IMR-90 (cell line): ENCODE measurements at regions not wholly inside any gene's neighbourhood (a gene's known extent, or its start where the extent isn't known, plus 50 kb on each side); places are given as distances from the start of the nearest gene placed in this dataset.

Experiments used
- ATAC-seq: fragments of 200-7000 bp; cut with Tn5 transposase; 2 replicates; pipeline ENCODE4 v1.9.1; 2020; ENCODE audit warnings: low read depth, mild to moderate bottlenecking, moderate library complexity
- BruUV-seq: library from RNA; stranded (reverse); fragments of 400-500 nt; replicated peaks from 2 replicates; lab custom pipeline; 2021; lab: Mats Ljungman, UMichigan
- CTCF ChIA-PET: fragments of 300-600 bp; formaldehyde crosslinking; extraction: SDS; loops from one replicate; lab custom pipeline; 2021; ENCODE audit warnings: antibody characterized with exemption; lab: Yijun Ruan, JAX
- POLR2A ChIA-PET: fragments of 300-600 bp; sonication (Branson Sonifier 250); formaldehyde crosslinking; loops from one replicate; lab custom pipeline; 2022; ENCODE audit warnings: antibody characterized with exemption; ENCODE audit not compliant: unreplicated experiment; lab: Charles Lee
- DNase-seq: peaks from one replicate; pipeline ENCODE4 v3.0.0; 2013
- H2AFZ ChIP-seq: replicated peaks from 2 replicates; pipeline ENCODE3; 2013; ENCODE audit warnings: low read length, mild to moderate bottlenecking; ENCODE audit not compliant: poor library complexity
- H2AK5ac ChIP-seq: 2 replicates; pipeline ENCODE4 v1.6.1; 2013; ENCODE audit warnings: low read depth, low read length, inconsistent platforms
- H2AK9ac ChIP-seq: replicated peaks from 2 replicates; pipeline ENCODE3; 2013; ENCODE audit warnings: mild to moderate bottlenecking, low read depth, low read length, moderate library complexity; ENCODE audit not compliant: poor library complexity
- H2BK120ac ChIP-seq: 2 replicates; pipeline ENCODE4 v1.6.1; 2013; ENCODE audit warnings: low read depth, low read length, inconsistent platforms
- H2BK15ac ChIP-seq: 3 replicates; pipeline ENCODE4 v1.6.1; 2013; ENCODE audit warnings: low read depth, low read length, inconsistent platforms
- H2BK20ac ChIP-seq: 2 replicates; pipeline ENCODE4 v1.6.1; 2013; ENCODE audit warnings: low read depth, mild to moderate bottlenecking, inconsistent platforms, low read length, moderate library complexity
- H2BK5ac ChIP-seq: 2 replicates; pipeline ENCODE4 v1.6.1; 2013; ENCODE audit warnings: mild to moderate bottlenecking, low read depth, low read length, inconsistent platforms; ENCODE audit not compliant: poor library complexity, severe bottlenecking
- H3K14ac ChIP-seq: replicated peaks from 2 replicates; pipeline ENCODE4 v1.6.1; 2013; ENCODE audit warnings: low read depth, low read length, inconsistent platforms
- H3K18ac ChIP-seq: 2 replicates; pipeline ENCODE4 v1.6.1; 2013; ENCODE audit warnings: low read depth, low read length, control low read depth
- H3K23ac ChIP-seq: 2 replicates; pipeline ENCODE4 v1.6.1; 2013; ENCODE audit warnings: low read depth, low read length, inconsistent platforms
- H3K27ac ChIP-seq: 2 replicates; pipeline ENCODE4 v1.5.1; 2013; ENCODE audit warnings: mild to moderate bottlenecking, control low read depth, low read length; ENCODE audit not compliant: insufficient read depth
- H3K27me3 ChIP-seq: 2 replicates; pipeline ENCODE4 v1.6.1; 2013; ENCODE audit warnings: low read length; ENCODE audit not compliant: control insufficient read depth, insufficient read depth
- H3K36me3 ChIP-seq: 2 replicates; pipeline ENCODE4 v1.6.1; 2013; ENCODE audit warnings: low read length, mixed read lengths; ENCODE audit not compliant: control insufficient read depth, insufficient read depth
- H3K4ac ChIP-seq: 2 replicates; pipeline ENCODE4 v1.6.1; 2013; ENCODE audit warnings: low read depth, low read length, inconsistent platforms
- H3K4me1 ChIP-seq: 2 replicates; pipeline ENCODE4 v1.6.1; 2013; ENCODE audit warnings: low read length, mixed read lengths; ENCODE audit not compliant: control insufficient read depth, insufficient read depth
- H3K4me2 ChIP-seq: 2 replicates; pipeline ENCODE4 v1.6.1; 2013; ENCODE audit warnings: low read depth, mild to moderate bottlenecking, control low read depth, low read length, moderate library complexity
- H3K4me3 ChIP-seq: 2 replicates; pipeline ENCODE4 v1.5.1; 2013; ENCODE audit warnings: low read depth, mild to moderate bottlenecking, control low read depth, low read length, moderate library complexity; ENCODE audit not compliant: insufficient read depth
- H3K56ac ChIP-seq: 2 replicates; pipeline ENCODE4 v1.6.1; 2013; ENCODE audit warnings: low read length, inconsistent platforms; ENCODE audit not compliant: insufficient read depth; ENCODE audit errors: extremely low read depth
- H3K79me1 ChIP-seq, 2 experiments: 2 replicates each; pipeline ENCODE4 v1.6.1; 2013; ENCODE audit warnings: low read length in 2 of 2, inconsistent platforms in 1 of 2, low read depth in 1 of 2
- H3K9ac ChIP-seq: 2 replicates; pipeline ENCODE4 v1.6.1; 2013; ENCODE audit warnings: low read depth, low read length, control low read depth
- H3K9me1 ChIP-seq: 2 replicates; pipeline ENCODE4 v1.6.1; 2013; ENCODE audit warnings: low read length, inconsistent platforms; ENCODE audit not compliant: insufficient read depth
- H3K9me3 ChIP-seq: 2 replicates; pipeline ENCODE4 v1.6.1; 2013; ENCODE audit warnings: low read length; ENCODE audit not compliant: control insufficient read depth, insufficient read depth
- H4K20me1 ChIP-seq: 2 replicates; pipeline ENCODE4 v1.6.1; 2013; ENCODE audit warnings: low read length, inconsistent platforms; ENCODE audit not compliant: insufficient read depth
- H4K5ac ChIP-seq: 2 replicates; pipeline ENCODE4 v1.6.1; 2013; ENCODE audit warnings: mild to moderate bottlenecking, low read depth, low read length, control low read depth
- H4K8ac ChIP-seq, 2 experiments: 2 replicates each; pipeline ENCODE4 v1.6.1; 2013; ENCODE audit warnings: low read depth in 2 of 2, low read length in 2 of 2, control low read depth in 1 of 2, inconsistent platforms in 1 of 2
- H4K91ac ChIP-seq: 2 replicates; pipeline ENCODE4 v1.6.1; 2013; ENCODE audit warnings: low read depth, low read length, inconsistent platforms; ENCODE audit not compliant: insufficient read depth
- BHLHE40 ChIP-seq: fragments of 150-350 bp; IDR thresholded peaks from 2 replicates; pipeline ENCODE4 v1.6.1; 2016; ENCODE audit warnings: mild to moderate bottlenecking, low read depth, low read length
- ELK1 ChIP-seq: fragments of 150-350 bp; IDR thresholded peaks from 2 replicates; pipeline ENCODE4 v1.6.1; 2016; ENCODE audit warnings: low read depth, mild to moderate bottlenecking, low read length, moderate library complexity, borderline replicate concordance
- MXI1 ChIP-seq: IDR thresholded peaks from 2 replicates; pipeline ENCODE4 v1.6.1; 2012; ENCODE audit warnings: low read depth, mild to moderate bottlenecking, low read length, moderate library complexity, borderline replicate concordance
- NFE2L2 ChIP-seq: fragments of 150-350 bp; IDR thresholded peaks from 2 replicates; pipeline ENCODE4 v1.6.1; 2016; ENCODE audit warnings: low read depth, mild to moderate bottlenecking, low read length
- POLR2A ChIP-seq: IDR thresholded peaks from 2 replicates; pipeline ENCODE4 v1.6.1; 2012; ENCODE audit warnings: mild to moderate bottlenecking, low read depth, low read length
- RAD21 ChIP-seq: IDR thresholded peaks from 2 replicates; pipeline ENCODE4 v1.6.1; 2012; ENCODE audit warnings: low read length, improper control_type of control experiment
- RFX5 ChIP-seq: IDR thresholded peaks from 2 replicates; pipeline ENCODE4 v1.8.0; 2012; ENCODE audit warnings: low read depth, mild to moderate bottlenecking, low read length, moderate library complexity
- SMC3 ChIP-seq: fragments of 150-350 bp; IDR thresholded peaks from 2 replicates; pipeline ENCODE4 v1.6.1; 2016; ENCODE audit warnings: low read depth, mild to moderate bottlenecking, antibody characterized with exemption, low read length, moderate library complexity
- WGBS, 2 experiments: methylation state at CpG; one replicate each; pipeline versions ENCODE4 v1.1.5 to v1.1.7; 2013; ENCODE audit warnings: missing lambda C conversion rate in 2 of 2; ENCODE audit not compliant: insufficient read length in 1 of 2; ENCODE audit errors: extremely low coverage in 2 of 2; 5-methylcytosine and 5-hydroxymethylcytosine counted together
- dilution Hi-C: fragments of 300-500 bp; cut with HindIII; formaldehyde crosslinking; loops from one replicate; pipeline ENCODE4 v1.14.3; 2018; ENCODE audit warnings: low sequenced_read_pairs; ENCODE audit not compliant: unreplicated experiment
- in situ Hi-C: fragments of 300-500 bp; cut with MboI; formaldehyde crosslinking; loops from 3 replicates; pipeline ENCODE4 v1.14.3; 2019; ENCODE audit warnings: low sequenced_read_pairs, inconsistent platforms, mixed read lengths
- intact Hi-C: fragments of 100-400 bp; cut with micrococcal nuclease; formaldehyde crosslinking; loops from 2 replicates; pipeline ENCODE4 v1.10.0; 2022

DNA sequence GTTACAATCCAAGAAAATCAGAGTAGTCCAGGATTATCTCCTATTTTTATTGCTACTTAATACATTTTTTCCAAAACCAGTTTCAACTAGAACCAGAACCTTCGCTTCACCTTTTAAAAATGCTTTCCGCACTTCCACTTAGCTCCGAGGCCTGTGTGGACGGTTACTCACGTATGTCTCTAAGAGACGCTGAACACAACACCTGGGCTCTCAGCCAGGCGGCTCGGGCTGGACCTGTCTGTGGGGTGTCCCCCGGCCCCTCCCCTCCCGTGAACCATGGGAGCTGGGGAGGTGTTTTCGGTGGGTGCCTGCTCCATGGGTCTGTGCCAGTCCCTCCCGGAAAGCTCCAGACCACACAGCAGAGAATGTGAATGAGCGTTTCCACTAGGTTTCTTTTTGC lies 223.8 kb downstream of the GLI2 start:
- H2BK20ac ChIP-seq = no peak overlapping the region
- peaks cover 11% of the 10 kb centered on the region for H3K9me1 ChIP-seq
- H3K79me1 ChIP-seq = peaks cover 22 to 61% of the 10 kb centered on the region in 2 experiments
- H3K4me1 ChIP-seq = peaks cover 9% of the 10 kb centered on the region
- TF ChIP-seq RAD21 (no peak), MXI1 (no peak), NFE2L2 (no peak), BHLHE40 (no peak), ELK1 (no peak), RFX5 (no peak), SMC3 (no peak), POLR2A (no peak)
- peaks cover 24% of the 10 kb centered on the region for H4K20me1 ChIP-seq
- no peak overlapping the region for H2AK9ac ChIP-seq
- H3K27me3 ChIP-seq = no peaks in the 10 kb centered on the region
- intact Hi-C loops = loop anchor here (5.0 kb wide), 1 partner anchor 262 kb away; no protein-coding TSS in a partner anchor
- H3K18ac ChIP-seq = no peak overlapping the region
- H2BK15ac ChIP-seq = no peak overlapping the region
- H4K5ac ChIP-seq = no peak overlapping the region
- no peak overlapping the region for H3K27ac ChIP-seq
- DNase-seq (no peak), ATAC-seq (no peak)
- no peaks in the 10 kb centered on the region for H3K9me3 ChIP-seq
- WGBS, 2 experiments = 75% methylated on average over 2 of the region's 13 CpGs; no CpG with 5 or more reads in 1 of the 2 experiments
- H2AFZ ChIP-seq = no peak overlapping the region
- no TSS peak for BruUV-seq
- H4K8ac ChIP-seq = no peak overlapping the region
- CTCF ChIA-PET = interaction anchor here (0.8 kb wide), 1 partner anchor 210 kb away, joined by 3 read pairs; no protein-coding TSS in a partner anchor
- peaks cover 63% of the 10 kb centered on the region for H3K36me3 ChIP-seq
- no peak overlapping the region for H3K4me2 ChIP-seq
- no peak overlapping the region for H3K9ac ChIP-seq
- H3K23ac ChIP-seq = no peak overlapping the region
- in situ Hi-C loops = no loop called here
- H3K56ac ChIP-seq = no peak overlapping the region
- H2BK5ac ChIP-seq = no peak overlapping the region
- no peak overlapping the region for H3K14ac ChIP-seq
- no peak overlapping the region for H3K4me3 ChIP-seq
- H4K91ac ChIP-seq = no peak overlapping the region
- POLR2A ChIA-PET = no interaction called here
- no peak overlapping the region for H2AK5ac ChIP-seq
- dilution Hi-C loops = no loop called here
- H3K4ac ChIP-seq = no peak overlapping the region
- H2BK120ac ChIP-seq = no peak overlapping the region
